ENCODE measurements at regions not wholly inside any gene's neighbourhood (a gene's known extent, or its start where the extent isn't known, plus 50 kb on each side); places are given as distances from the start of the nearest gene placed in this dataset.

- H3K9ac ChIP-seq (ENCODE audit: low read depth in 1 of 3, low read length in 3 of 3), result no peak overlapping the region
- H3K4me1 ChIP-seq (ENCODE audit: control insufficient read depth in 3 of 3, insufficient read depth in 3 of 3, low read length in 3 of 3), result no peaks in the 10 kb centered on the region
- no peaks in the 10 kb centered on the region for H3K9me3 ChIP-seq (ENCODE audit: control insufficient read depth in 3 of 3, low read length in 3 of 3)
- H3K4me3 ChIP-seq (ENCODE audit: low read length in 3 of 3), result no peak overlapping the region
- H3K27ac ChIP-seq (ENCODE audit: low read depth, low read length), result no peak overlapping the region
- no peaks in the 10 kb centered on the region for H3K36me3 ChIP-seq (ENCODE audit: control insufficient read depth in 3 of 3, insufficient read depth in 3 of 3, low read length in 3 of 3)
- no peaks in the 10 kb centered on the region for H3K27me3 ChIP-seq (ENCODE audit: control insufficient read depth in 3 of 3, insufficient read depth in 3 of 3, low read length in 3 of 3)
These were observed 176.6 kb upstream of the POU3F2 start for GRCh38 chr6:98657764-98658163.

GRCh38 chr6:98669371-98669770 lies 165.0 kb upstream of the POU3F2 start:
- no peaks in the 10 kb centered on the region for H3K4me1 ChIP-seq (ENCODE audit: control insufficient read depth in 3 of 3, insufficient read depth in 3 of 3, low read length in 3 of 3)
- no peaks in the 10 kb centered on the region for H3K9me3 ChIP-seq (ENCODE audit: control insufficient read depth in 3 of 3, low read length in 3 of 3)
- H3K27me3 ChIP-seq (ENCODE audit: control insufficient read depth in 3 of 3, insufficient read depth in 3 of 3, low read length in 3 of 3), result no peaks in the 10 kb centered on the region
- H3K9ac ChIP-seq (ENCODE audit: low read depth in 1 of 3, low read length in 3 of 3), result no peak overlapping the region
- no peaks in the 10 kb centered on the region for H3K36me3 ChIP-seq (ENCODE audit: control insufficient read depth in 3 of 3, insufficient read depth in 3 of 3, low read length in 3 of 3)
- H3K27ac ChIP-seq (ENCODE audit: low read depth, low read length), result no peak overlapping the region
- no peak overlapping the region for H3K4me3 ChIP-seq (ENCODE audit: low read length in 3 of 3)

GRCh38 chr6:98670045-98670746 lies 164.2 kb upstream of the POU3F2 start:
- no peak overlapping the region for H3K27ac ChIP-seq (ENCODE audit: low read depth, low read length)
- no peaks in the 10 kb centered on the region for H3K9me3 ChIP-seq (ENCODE audit: control insufficient read depth in 3 of 3, low read length in 3 of 3)
- no peak overlapping the region for H3K4me3 ChIP-seq (ENCODE audit: low read length in 3 of 3)
- H3K4me1 ChIP-seq (ENCODE audit: control insufficient read depth in 3 of 3, insufficient read depth in 3 of 3, low read length in 3 of 3), result no peaks in the 10 kb centered on the region
- no peaks in the 10 kb centered on the region for H3K27me3 ChIP-seq (ENCODE audit: control insufficient read depth in 3 of 3, insufficient read depth in 3 of 3, low read length in 3 of 3)
- H3K9ac ChIP-seq (ENCODE audit: low read depth in 1 of 3, low read length in 3 of 3), result no peak overlapping the region
- H3K36me3 ChIP-seq (ENCODE audit: control insufficient read depth in 3 of 3, insufficient read depth in 3 of 3, low read length in 3 of 3), result no peaks in the 10 kb centered on the region

- Histone ChIP-seq H3K27me3 (ENCODE audit: control insufficient read depth in 3 of 3, insufficient read depth in 3 of 3, low read length in 3 of 3) (no peaks in the 10 kb centered on the region), H3K27ac (ENCODE audit: low read depth, low read length) (no peak overlapping the region), H3K9me3 (ENCODE audit: control insufficient read depth in 3 of 3, low read length in 3 of 3) (no peaks in the 10 kb centered on the region), H3K9ac (ENCODE audit: low read depth in 1 of 3, low read length in 3 of 3) (no peak overlapping the region), H3K4me1 (ENCODE audit: control insufficient read depth in 3 of 3, insufficient read depth in 3 of 3, low read length in 3 of 3) (no peaks in the 10 kb centered on the region), H3K4me3 (ENCODE audit: low read length in 3 of 3) (no peak overlapping the region), H3K36me3 (ENCODE audit: control insufficient read depth in 3 of 3, insufficient read depth in 3 of 3, low read length in 3 of 3) (no peaks in the 10 kb centered on the region)
These were observed 161.5 kb upstream of the POU3F2 start for GRCh38 chr6:98672681-98673475.

- Histone ChIP-seq H3K36me3 (ENCODE audit: control insufficient read depth in 3 of 3, insufficient read depth in 3 of 3, low read length in 3 of 3) (no peaks in the 10 kb centered on the region), H3K27ac (ENCODE audit: low read depth, low read length) (no peak overlapping the region), H3K9ac (ENCODE audit: low read depth in 1 of 3, low read length in 3 of 3) (no peak overlapping the region), H3K27me3 (ENCODE audit: control insufficient read depth in 3 of 3, insufficient read depth in 3 of 3, low read length in 3 of 3) (no peaks in the 10 kb centered on the region), H3K4me3 (ENCODE audit: low read length in 3 of 3) (no peak overlapping the region), H3K9me3 (ENCODE audit: control insufficient read depth in 3 of 3, low read length in 3 of 3) (no peaks in the 10 kb centered on the region), H3K4me1 (ENCODE audit: control insufficient read depth in 3 of 3, insufficient read depth in 3 of 3, low read length in 3 of 3) (no peaks in the 10 kb centered on the region)
These were observed 155.9 kb upstream of the POU3F2 start for GRCh38 chr6:98678481-98678880.

GRCh38 chr6:98686008-98686601 lies 148.3 kb upstream of the POU3F2 start:
- Histone ChIP-seq H3K36me3 (ENCODE audit: control insufficient read depth in 3 of 3, insufficient read depth in 3 of 3, low read length in 3 of 3) (no peaks in the 10 kb centered on the region), H3K4me1 (ENCODE audit: control insufficient read depth in 3 of 3, insufficient read depth in 3 of 3, low read length in 3 of 3) (no peaks in the 10 kb centered on the region), H3K27ac (ENCODE audit: low read depth, low read length) (no peak overlapping the region), H3K4me3 (ENCODE audit: low read length in 3 of 3) (no peak overlapping the region), H3K9ac (ENCODE audit: low read depth in 1 of 3, low read length in 3 of 3) (no peak overlapping the region), H3K27me3 (ENCODE audit: control insufficient read depth in 3 of 3, insufficient read depth in 3 of 3, low read length in 3 of 3) (no peaks in the 10 kb centered on the region), H3K9me3 (ENCODE audit: control insufficient read depth in 3 of 3, low read length in 3 of 3) (no peaks in the 10 kb centered on the region)

GRCh38 chr6:98687752-98688151 lies 146.6 kb upstream of the POU3F2 start:
- Histone ChIP-seq H3K9ac (ENCODE audit: low read depth in 1 of 3, low read length in 3 of 3) (no peak overlapping the region), H3K4me3 (ENCODE audit: low read length in 3 of 3) (no peak overlapping the region), H3K27me3 (ENCODE audit: control insufficient read depth in 3 of 3, insufficient read depth in 3 of 3, low read length in 3 of 3) (no peaks in the 10 kb centered on the region)

GRCh38 chr6:98695091-98695801 lies 139.1 kb upstream of the POU3F2 start:
- H3K36me3 ChIP-seq (ENCODE audit: control insufficient read depth in 3 of 3, insufficient read depth in 3 of 3, low read length in 3 of 3), result no peaks in the 10 kb centered on the region
- H3K9ac ChIP-seq (ENCODE audit: low read depth in 1 of 3, low read length in 3 of 3), result no peak overlapping the region
- no peaks in the 10 kb centered on the region for H3K9me3 ChIP-seq (ENCODE audit: control insufficient read depth in 3 of 3, low read length in 3 of 3)
- H3K4me3 ChIP-seq (ENCODE audit: low read length in 3 of 3), result no peak overlapping the region
- H3K27ac ChIP-seq (ENCODE audit: low read depth, low read length), result no peak overlapping the region
- H3K27me3 ChIP-seq (ENCODE audit: control insufficient read depth in 3 of 3, insufficient read depth in 3 of 3, low read length in 3 of 3), result no peaks in the 10 kb centered on the region
- H3K4me1 ChIP-seq (ENCODE audit: control insufficient read depth in 3 of 3, insufficient read depth in 3 of 3, low read length in 3 of 3), result no peaks in the 10 kb centered on the region

More at GRCh38 chr6:98687752-98688151, 146.6 kb upstream of the POU3F2 start:
- no peaks in the 10 kb centered on the region for H3K36me3 ChIP-seq (ENCODE audit: control insufficient read depth in 3 of 3, insufficient read depth in 3 of 3, low read length in 3 of 3)
- H3K9me3 ChIP-seq (ENCODE audit: control insufficient read depth in 3 of 3, low read length in 3 of 3), result no peaks in the 10 kb centered on the region
- H3K4me1 ChIP-seq (ENCODE audit: control insufficient read depth in 3 of 3, insufficient read depth in 3 of 3, low read length in 3 of 3), result no peaks in the 10 kb centered on the region
- no peak overlapping the region for H3K27ac ChIP-seq (ENCODE audit: low read depth, low read length)

- Histone ChIP-seq H3K27ac (ENCODE audit: low read depth, low read length) (no peak overlapping the region), H3K4me3 (ENCODE audit: low read length in 3 of 3) (no peak overlapping the region), H3K4me1 (ENCODE audit: control insufficient read depth in 3 of 3, insufficient read depth in 3 of 3, low read length in 3 of 3) (no peaks in the 10 kb centered on the region), H3K9me3 (ENCODE audit: control insufficient read depth in 3 of 3, low read length in 3 of 3) (no peaks in the 10 kb centered on the region), H3K36me3 (ENCODE audit: control insufficient read depth in 3 of 3, insufficient read depth in 3 of 3, low read length in 3 of 3) (no peaks in the 10 kb centered on the region), H3K27me3 (ENCODE audit: control insufficient read depth in 3 of 3, insufficient read depth in 3 of 3, low read length in 3 of 3) (no peaks in the 10 kb centered on the region), H3K9ac (ENCODE audit: low read depth in 1 of 3, low read length in 3 of 3) (peak overlapping the region in 1 of 3 donors; percentile 28)
These were observed 123.0 kb upstream of the POU3F2 start for GRCh38 chr6:98711380-98711779.

All from skeletal muscle tissue (tissue), 3 donors.